H1 (cell line): ENCODE measurements at regions not wholly inside any gene's neighbourhood (a gene's known extent, or its start where the extent isn't known, plus 50 kb on each side); places are given as distances from the start of the nearest gene placed in this dataset.
A peak's percentile ranks its signal among the peaks of the same experiment; 100 is the strongest.

ENCODE experiments used
- CTCF ChIA-PET: fragments of 300-600 bp; sonication (Branson Sonifier 250); formaldehyde crosslinking; loops from one replicate; lab custom pipeline; 2021; ENCODE audit not compliant: partially characterized antibody; lab: Charles Lee
- POLR2A ChIA-PET: fragments of 300-600 bp; sonication (Branson Sonifier 250); formaldehyde crosslinking; loops from one replicate; lab custom pipeline; 2021; ENCODE audit warnings: inconsistent platforms; ENCODE audit not compliant: partially characterized antibody; lab: Charles Lee
- DNase-seq, 2 experiments: peaks; one replicate each; pipeline versions ENCODE4 v3.0.0 to v3.0.0-alpha.2; 2010 to 2022; ENCODE audit warnings: low spot score in 2 of 2, low read depth in 1 of 2, mixed read lengths in 1 of 2
- FAIRE-seq: peaks from 2 replicates; lab custom pipeline; 2011; peaks lifted over from hg19 to GRCh38; lab: Jason Lieb, UNC
- H2AFZ ChIP-seq: 2 replicates; pipeline ENCODE4 v1.8.1; 2012; ENCODE audit warnings: low read length, inconsistent platforms
- H2AK5ac ChIP-seq: 2 replicates; pipeline ENCODE4 v1.6.1; 2013; ENCODE audit warnings: low read depth, low read length
- H2BK120ac ChIP-seq: replicated peaks from 2 replicates; pipeline ENCODE3; 2013; ENCODE audit warnings: low read depth, low read length, inconsistent platforms
- H2BK12ac ChIP-seq: 2 replicates; pipeline ENCODE4 v1.6.1; 2013; ENCODE audit warnings: low read depth, low read length
- H2BK15ac ChIP-seq: 2 replicates; pipeline ENCODE4 v1.6.1; 2013; ENCODE audit warnings: low read length
- H2BK20ac ChIP-seq: 2 replicates; pipeline ENCODE4 v1.6.1; 2013; ENCODE audit warnings: low read length
- H2BK5ac ChIP-seq: 2 replicates; pipeline ENCODE4 v1.6.1; 2013; ENCODE audit warnings: low read depth, low read length
- H3K14ac ChIP-seq: 2 replicates; pipeline ENCODE4 v1.6.1; 2013; ENCODE audit warnings: inconsistent platforms; ENCODE audit not compliant: insufficient read length
- H3K18ac ChIP-seq: 2 replicates; pipeline ENCODE4 v1.6.1; 2013; ENCODE audit warnings: low read length; ENCODE audit errors: extremely low read depth
- H3K23ac ChIP-seq: 2 replicates; pipeline ENCODE4 v1.6.1; 2013; ENCODE audit warnings: inconsistent platforms; ENCODE audit not compliant: insufficient read length
- H3K23me2 ChIP-seq: 2 replicates; pipeline ENCODE4 v1.6.1; 2013; ENCODE audit warnings: low read depth, low read length
- H3K27ac ChIP-seq: 2 replicates; pipeline ENCODE4 v1.6.1; 2011; ENCODE audit warnings: low read depth, low read length, inconsistent platforms
- H3K27me3 ChIP-seq, 4 experiments: replicated peaks in 1 of 4; 1 replicate in 1 of 4; 2 replicates in 3 of 4; pipeline versions ENCODE4 v1.6.1 to v1.8.1; 2011 to 2013; ENCODE audit warnings: low read length in 3 of 4, mild to moderate bottlenecking in 3 of 4, inconsistent platforms in 2 of 4, mixed read lengths in 2 of 4, moderate library complexity in 1 of 4; ENCODE audit not compliant: control insufficient read depth in 3 of 4, insufficient read depth in 3 of 4; ENCODE audit errors: extremely low read depth in 1 of 4
- H3K36me3 ChIP-seq, 4 experiments: 2 replicates each; pipeline versions ENCODE4 v1.6.1 to v1.8.1; 2011 to 2013; ENCODE audit warnings: mild to moderate bottlenecking in 4 of 4, low read length in 3 of 4, moderate library complexity in 2 of 4, control low read depth in 1 of 4, inconsistent platforms in 1 of 4; ENCODE audit not compliant: insufficient read depth in 4 of 4, control insufficient read depth in 2 of 4
- H3K4ac ChIP-seq: replicated peaks from 2 replicates; pipeline ENCODE3; 2013; ENCODE audit warnings: low read length, low read depth, mixed read lengths, inconsistent platforms; ENCODE audit not compliant: insufficient read length
- H3K4me1 ChIP-seq, 4 experiments: replicated peaks in 1 of 4; 1 replicate in 1 of 4; 2 replicates in 3 of 4; pipeline versions ENCODE4 v1.6.1 to v1.8.1; 2011 to 2013; ENCODE audit warnings: low read length in 3 of 4, inconsistent platforms in 2 of 4, mixed read lengths in 1 of 4; ENCODE audit not compliant: insufficient read depth in 4 of 4, control insufficient read depth in 3 of 4
- H3K4me2 ChIP-seq, 2 experiments: 2 replicates each; pipeline versions ENCODE4 v1.6.1 to v1.8.1; 2011 to 2013; ENCODE audit warnings: low read depth in 2 of 2, low read length in 2 of 2, control low read depth in 1 of 2, inconsistent platforms in 1 of 2, mild to moderate bottlenecking in 1 of 2; ENCODE audit not compliant: insufficient read depth in 1 of 2
- H3K4me3 ChIP-seq, 4 experiments: fragments of 200-600, 300-600 bp in 1 of 4; sonication (generic), shearing (Covaris generic), sonication (Bioruptor Twin) in 1 of 4; 2 replicates each; pipeline versions ENCODE4 v1.5.1 to v1.8.1; 2011 to 2016; ENCODE audit warnings: low read length in 4 of 4, low read depth in 3 of 4, control low read depth in 2 of 4, inconsistent platforms in 2 of 4, mild to moderate bottlenecking in 2 of 4, mixed read lengths in 1 of 4, moderate library complexity in 1 of 4; ENCODE audit not compliant: insufficient read depth in 2 of 4; ENCODE audit errors: extremely low read depth in 1 of 4
- H3K56ac ChIP-seq: replicated peaks from 2 replicates; pipeline ENCODE3; 2013; ENCODE audit warnings: low read depth, mild to moderate bottlenecking, mixed read lengths, low read length, inconsistent platforms; ENCODE audit not compliant: insufficient read length
- H3K79me1 ChIP-seq: 2 replicates; pipeline ENCODE4 v1.6.1; 2013; ENCODE audit warnings: low read depth, low read length, control low read depth
- H3K79me2 ChIP-seq, 2 experiments: 2 replicates each; pipeline versions ENCODE4 v1.6.1 to v1.8.1; 2012 to 2013; ENCODE audit warnings: low read length in 2 of 2, mild to moderate bottlenecking in 2 of 2, inconsistent platforms in 1 of 2; ENCODE audit not compliant: insufficient read depth in 2 of 2, control insufficient read depth in 1 of 2
- H3K9ac ChIP-seq, 4 experiments: replicated peaks in 1 of 4; 1 replicate in 1 of 4; 2 replicates in 3 of 4; pipeline versions ENCODE4 v1.6.1 to v1.8.1; 2011 to 2013; ENCODE audit warnings: low read depth in 3 of 4, low read length in 3 of 4, control low read depth in 2 of 4, mild to moderate bottlenecking in 2 of 4, moderate library complexity in 2 of 4, inconsistent platforms in 1 of 4; ENCODE audit errors: extremely low read depth in 1 of 4
- H3K9me3 ChIP-seq, 2 experiments: 2 replicates each; pipeline versions ENCODE4 v1.6.1 to v1.8.1; 2012 to 2013; ENCODE audit warnings: mild to moderate bottlenecking in 2 of 2, moderate library complexity in 2 of 2, control low read depth in 1 of 2, inconsistent platforms in 1 of 2, low read depth in 1 of 2, low read length in 1 of 2, mixed read lengths in 1 of 2; ENCODE audit not compliant: insufficient read depth in 2 of 2
- H4K20me1 ChIP-seq, 2 experiments: replicated peaks in 1 of 2; 2 replicates each; pipeline versions ENCODE3 to v1.8.1; 2011 to 2013; ENCODE audit warnings: inconsistent platforms in 2 of 2, low read length in 2 of 2, mild to moderate bottlenecking in 1 of 2; ENCODE audit not compliant: insufficient read depth in 2 of 2, control insufficient read depth in 1 of 2
- H4K5ac ChIP-seq: 2 replicates; pipeline ENCODE4 v1.6.1; 2013; ENCODE audit warnings: low read length, low read depth, mixed read lengths, inconsistent platforms; ENCODE audit not compliant: insufficient read length
- H4K8ac ChIP-seq: 2 replicates; pipeline ENCODE4 v1.8.0; 2013; ENCODE audit warnings: mild to moderate bottlenecking, moderate library complexity, low read length, inconsistent platforms; ENCODE audit not compliant: insufficient read depth; ENCODE audit errors: extremely low read depth
- H4K91ac ChIP-seq: replicated peaks from 2 replicates; pipeline ENCODE3; 2013; ENCODE audit warnings: low read length, mixed read lengths, inconsistent platforms; ENCODE audit not compliant: insufficient read length
- BCL11A ChIP-seq, 2 experiments: IDR thresholded peaks; one replicate each; pipeline ENCODE4 v1.6.1; 2011; ENCODE audit warnings: low read depth in 2 of 2, low read length in 2 of 2, mild to moderate bottlenecking in 2 of 2
- CBX5 ChIP-seq: fragments of 300-800, 300-1000 bp; sonication (generic); IDR thresholded peaks from 2 replicates; pipeline ENCODE4 v1.7.1; 2016; ENCODE audit warnings: antibody characterized with exemption, low read length, low read depth
- CBX8 ChIP-seq: fragments of 300-800, 300-1000 bp; sonication (generic); IDR thresholded peaks from 2 replicates; pipeline ENCODE4 v1.7.1; 2016; ENCODE audit warnings: low read depth, low read length, borderline replicate concordance
- EZH2 ChIP-seq: fragments of 200-600 bp; sonication (generic); IDR thresholded peaks from 2 replicates; pipeline ENCODE4 v1.7.1; 2012; ENCODE audit warnings: low read depth, mild to moderate bottlenecking, moderate library complexity, low read length, inconsistent platforms; ENCODE audit not compliant: severe bottlenecking
- KDM1A ChIP-seq: fragments of 200-600, 300-600 bp; sonication (generic); IDR thresholded peaks from 2 replicates; pipeline ENCODE4 v1.7.1; 2016; ENCODE audit warnings: mild to moderate bottlenecking, low read length, borderline replicate concordance
- RNF2 ChIP-seq: fragments of 200-900, 300-1000 bp; sonication (generic); IDR thresholded peaks from 2 replicates; pipeline ENCODE4 v1.7.1; 2016; ENCODE audit warnings: borderline replicate concordance, low read depth, mild to moderate bottlenecking, antibody characterized with exemption, low read length; ENCODE audit not compliant: poor library complexity, severe bottlenecking; ENCODE audit errors: missing control alignments
- SP4 ChIP-seq: IDR thresholded peaks from 2 replicates; pipeline ENCODE4 v1.6.1; 2012; ENCODE audit warnings: low read length, inconsistent platforms
- YY1 ChIP-seq: IDR thresholded peaks from 2 replicates; pipeline ENCODE4 v1.6.1; 2011; ENCODE audit warnings: low read depth, mild to moderate bottlenecking, low read length
- ZNF274 ChIP-seq: IDR thresholded peaks from 2 replicates; pipeline ENCODE4 v1.7.0; 2012; ENCODE audit warnings: low read length, borderline replicate concordance; ENCODE audit errors: extremely low read depth
- WGBS, 2 experiments: shearing (Covaris generic) in 1 of 2; methylation state at CpG; one replicate each; pipeline versions ENCODE4 v1.1.6 to v1.1.7; 2013 to 2015; ENCODE audit warnings: low lambda C conversion rate in 2 of 2, mixed read lengths in 2 of 2, inconsistent platforms in 1 of 2, low coverage in 1 of 2, missing lambda C conversion rate in 1 of 2; ENCODE audit not compliant: insufficient replicate concordance in 2 of 2, insufficient coverage in 1 of 2, insufficient read length in 1 of 2; ENCODE audit errors: extremely low coverage in 1 of 2, missing lambda C conversion rate in 1 of 2; 5-methylcytosine and 5-hydroxymethylcytosine counted together
- TF ChIP-seq, protein P1 (sequence below), 3 experiments: IDR thresholded peaks; 1 replicate in 2 of 3; 2 replicates in 1 of 3; pipeline versions ENCODE4 v1.5.1 to v1.6.1; 2011; ENCODE audit warnings: low read length in 3 of 3, mild to moderate bottlenecking in 3 of 3, inconsistent platforms in 2 of 3, low read depth in 1 of 3, moderate library complexity in 1 of 3; ENCODE audit not compliant: insufficient read depth in 1 of 3; ENCODE audit errors: control extremely low read depth in 1 of 3

DNA sequence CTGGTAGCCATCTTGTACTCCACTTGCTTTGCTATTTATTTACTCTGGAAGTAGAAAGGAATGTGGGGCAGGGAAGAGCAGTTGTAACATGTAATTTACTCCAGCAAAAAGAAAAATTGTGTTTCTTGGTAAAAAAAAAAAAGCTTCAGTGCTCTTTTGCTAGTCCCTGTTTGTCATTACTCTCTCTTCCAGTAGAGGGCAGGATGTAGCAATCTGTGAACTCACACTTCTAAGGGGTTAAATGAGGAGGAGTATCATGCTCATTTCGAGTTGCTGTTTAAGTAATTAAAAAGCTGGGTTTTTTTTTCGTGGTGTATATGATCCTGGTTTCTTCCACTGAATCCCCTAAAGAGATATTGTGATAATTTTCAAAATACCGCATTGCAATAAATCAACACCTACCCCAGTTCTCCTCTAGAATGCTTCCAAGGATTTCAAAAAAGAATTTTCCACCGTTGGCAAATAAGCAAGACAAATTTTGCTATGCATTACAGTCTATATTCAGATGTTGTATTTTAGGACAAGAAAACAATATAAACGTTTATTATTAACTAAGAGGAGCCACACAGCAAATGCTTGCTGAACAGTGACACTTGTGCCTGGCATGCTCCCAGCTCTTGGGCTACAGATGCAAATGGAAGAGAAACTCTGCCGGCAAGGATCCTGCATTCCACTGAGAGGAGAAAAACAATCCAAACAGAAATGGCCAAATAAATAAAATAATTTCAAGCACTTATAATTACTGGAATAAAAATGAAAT, 261.6 kb downstream of the ASXL3 start:
- no peak overlapping the region for H2BK20ac ChIP-seq
- H2AFZ ChIP-seq: no peak overlapping the region
- H3K4me2 ChIP-seq: no peak overlapping the region
- H2AK5ac ChIP-seq: no peak overlapping the region
- FAIRE-seq (peak; percentile 84), DNase-seq (no peak)
- no peaks in the 10 kb centered on the region for H3K23me2 ChIP-seq
- no peaks in the 10 kb centered on the region for H3K27me3 ChIP-seq
- peak overlapping the region in 1 of 4 experiments; percentile 9; a peak in 1 of 8 replicates for H3K4me3 ChIP-seq
- H3K9me3 ChIP-seq: no peaks in the 10 kb centered on the region
- H3K18ac ChIP-seq: no peak overlapping the region
- H2BK120ac ChIP-seq: no peak overlapping the region
- no peak overlapping the region for H3K27ac ChIP-seq
- H3K14ac ChIP-seq: no peak overlapping the region
- H3K9ac ChIP-seq: no peak overlapping the region
- no peaks in the 10 kb centered on the region for H3K79me2 ChIP-seq
- no peak overlapping the region for H3K4ac ChIP-seq
- H2BK15ac ChIP-seq: no peak overlapping the region
- no peak overlapping the region for H4K5ac ChIP-seq
- ChIA-PET POLR2A (no interaction called here), CTCF (interaction anchor here (0.6 to 3.6 kb wide), 29 partner anchors 12 to 1112 kb away, joined by 3 to 19 read pairs (median 3); no protein-coding TSS in a partner anchor)
- no peak overlapping the region for H4K91ac ChIP-seq
- no peak overlapping the region for H4K8ac ChIP-seq
- no peak overlapping the region for H3K23ac ChIP-seq
- 36% methylated on average over 6 of the region's 6 CpGs; no CpG with 5 or more reads in 1 of the 2 experiments for WGBS, 2 experiments
- H3K79me1 ChIP-seq: no peaks in the 10 kb centered on the region
- H2BK5ac ChIP-seq: no peak overlapping the region
- no peak overlapping the region for H2BK12ac ChIP-seq
- H3K36me3 ChIP-seq: no peaks in the 10 kb centered on the region
- H3K56ac ChIP-seq: no peak overlapping the region
- H4K20me1 ChIP-seq: no peaks in the 10 kb centered on the region
- peaks cover 0 to 7% (median 4%) of the 10 kb centered on the region in 4 experiments; a peak in 4 of 7 replicates for H3K4me1 ChIP-seq
- TF ChIP-seq KDM1A (no peak), CBX5 (no peak), EZH2 (no peak), ZNF274 (no peak), BCL11A (IDR thresholded peaks at IDR 0.05; ENCODE audit: low read depth in 2 of 2, low read length in 2 of 2) (no peak), CBX8 (no peak), RNF2 (no peak), YY1 (no peak), SP4 (no peak)
- TF ChIP-seq, protein P1, sequence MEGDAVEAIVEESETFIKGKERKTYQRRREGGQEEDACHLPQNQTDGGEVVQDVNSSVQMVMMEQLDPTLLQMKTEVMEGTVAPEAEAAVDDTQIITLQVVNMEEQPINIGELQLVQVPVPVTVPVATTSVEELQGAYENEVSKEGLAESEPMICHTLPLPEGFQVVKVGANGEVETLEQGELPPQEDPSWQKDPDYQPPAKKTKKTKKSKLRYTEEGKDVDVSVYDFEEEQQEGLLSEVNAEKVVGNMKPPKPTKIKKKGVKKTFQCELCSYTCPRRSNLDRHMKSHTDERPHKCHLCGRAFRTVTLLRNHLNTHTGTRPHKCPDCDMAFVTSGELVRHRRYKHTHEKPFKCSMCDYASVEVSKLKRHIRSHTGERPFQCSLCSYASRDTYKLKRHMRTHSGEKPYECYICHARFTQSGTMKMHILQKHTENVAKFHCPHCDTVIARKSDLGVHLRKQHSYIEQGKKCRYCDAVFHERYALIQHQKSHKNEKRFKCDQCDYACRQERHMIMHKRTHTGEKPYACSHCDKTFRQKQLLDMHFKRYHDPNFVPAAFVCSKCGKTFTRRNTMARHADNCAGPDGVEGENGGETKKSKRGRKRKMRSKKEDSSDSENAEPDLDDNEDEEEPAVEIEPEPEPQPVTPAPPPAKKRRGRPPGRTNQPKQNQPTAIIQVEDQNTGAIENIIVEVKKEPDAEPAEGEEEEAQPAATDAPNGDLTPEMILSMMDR (IDR thresholded peaks at IDR 0.05; ENCODE audit: control extremely low read depth in 1 of 3, insufficient read depth in 1 of 3, low read depth in 1 of 3, low read length in 3 of 3): peak in 2 of 3 experiments; percentile 53 to 70; a peak in 2 of 4 replicates
